A673 (cell line): ENCODE measurements at regions not wholly inside any gene's neighbourhood (a gene's known extent, or its start where the extent isn't known, plus 50 kb on each side); places are given as distances from the start of the nearest gene placed in this dataset.

ENCODE experiments used
- BruUV-seq: library from RNA; stranded (reverse); fragments of 400-500 nt; replicated peaks from 2 replicates; lab custom pipeline; 2021; lab: Mats Ljungman, UMichigan
- CTCF ChIA-PET: fragments of 300-600 bp; sonication (Branson Sonifier 250); formaldehyde crosslinking; loops from one replicate; lab custom pipeline; 2022; ENCODE audit warnings: antibody characterized with exemption; lab: Charles Lee
- POLR2A ChIA-PET: fragments of 300-600 bp; sonication (Branson Sonifier 250); formaldehyde crosslinking; loops from one replicate; lab custom pipeline; 2022; ENCODE audit warnings: antibody characterized with exemption; ENCODE audit not compliant: low non-redundant PET; lab: Charles Lee
- DNase-seq: peaks from one replicate; pipeline ENCODE4 v3.0.0-alpha.2; 2015; ENCODE audit warnings: low spot score
- H3K27ac ChIP-seq: fragments of 200-600 bp; sonication (generic); 2 replicates; pipeline ENCODE4 v1.5.1; 2016; ENCODE audit warnings: mixed run types, low read depth, mild to moderate bottlenecking, mixed read lengths, antibody characterized with exemption, low read length; ENCODE audit not compliant: poor library complexity, severe bottlenecking
- H3K27me3 ChIP-seq: fragments of 200-600 bp; sonication (generic); replicated peaks from 2 replicates; pipeline ENCODE4 v1.6.1; 2017; ENCODE audit warnings: mixed run types, low read depth, mild to moderate bottlenecking, mixed read lengths, antibody characterized with exemption, low read length; ENCODE audit not compliant: insufficient read depth, poor library complexity
- H3K36me3 ChIP-seq: fragments of 200-600 bp; sonication (generic); 2 replicates; pipeline ENCODE4 v1.6.1; 2016; ENCODE audit warnings: mixed run types, mild to moderate bottlenecking, mixed read lengths, antibody characterized with exemption, low read length; ENCODE audit not compliant: insufficient read depth, poor library complexity, severe bottlenecking
- H3K4me1 ChIP-seq: fragments of 200-600 bp; sonication (generic); 2 replicates; pipeline ENCODE4 v1.6.1; 2017; ENCODE audit warnings: mixed run types, mild to moderate bottlenecking, mixed read lengths, antibody characterized with exemption, low read length; ENCODE audit not compliant: insufficient read depth, poor library complexity, severe bottlenecking
- H3K4me3 ChIP-seq: fragments of 200-600 bp; sonication (generic); 2 replicates; pipeline ENCODE4 v1.5.1; 2016; ENCODE audit warnings: low read depth, mixed run types, mild to moderate bottlenecking, mixed read lengths, low read length; ENCODE audit not compliant: poor library complexity, severe bottlenecking
- H3K9me3 ChIP-seq: fragments of 200-600 bp; sonication (generic); 2 replicates; pipeline ENCODE4 v1.6.1; 2016; ENCODE audit warnings: mixed run types, low read depth, mild to moderate bottlenecking, mixed read lengths, antibody characterized with exemption, low read length; ENCODE audit not compliant: poor library complexity, severe bottlenecking
- CTCF ChIP-seq: fragments of 300-800, 200-600 bp; sonication (generic); conservative IDR thresholded peaks from 2 replicates; pipeline ENCODE4 v1.5.1; 2017; ENCODE audit warnings: low read depth, mild to moderate bottlenecking, antibody characterized with exemption, low read length, moderate library complexity, mixed read lengths
- EZH2 ChIP-seq: fragments of 200-600 bp; sonication (generic); IDR thresholded peaks from 2 replicates; pipeline ENCODE4 v1.6.1; 2017; ENCODE audit warnings: borderline replicate concordance, low read depth, mild to moderate bottlenecking, mixed read lengths, antibody characterized with exemption, low read length; ENCODE audit not compliant: poor library complexity, severe bottlenecking
- intact Hi-C: fragments of 100-400 bp; cut with micrococcal nuclease; formaldehyde crosslinking; loops from one replicate; pipeline ENCODE4 v1.10.0; 2022; ENCODE audit not compliant: unreplicated experiment

- Histone ChIP-seq H3K36me3 (no peaks in the 10 kb centered on the region), H3K4me1 (no peaks in the 10 kb centered on the region), H3K27ac (no peak overlapping the region), H3K4me3 (no peak overlapping the region), H3K9me3 (no peaks in the 10 kb centered on the region), H3K27me3 (no peaks in the 10 kb centered on the region)
- no peak for DNase-seq
- intact Hi-C loops = loop anchor here (10.0 kb wide), 1 partner anchor 472 kb away; the partner anchor contains the start of gene FOXF2
- TF ChIP-seq CTCF = no peak
- no TSS peak for BruUV-seq
- CTCF ChIA-PET = interaction anchor here (0.7 kb wide), 1 partner anchor 154 kb away, joined by 3 read pairs; no protein-coding TSS in a partner anchor
- POLR2A ChIA-PET = no interaction called here
These were observed 220.2 kb upstream of the EXOC2 start for GRCh38 chr6:912871-913835.

- Histone ChIP-seq H3K4me1 (no peaks in the 10 kb centered on the region), H3K4me3 (no peak overlapping the region), H3K36me3 (no peaks in the 10 kb centered on the region), H3K27me3 (no peaks in the 10 kb centered on the region), H3K27ac (no peak overlapping the region), H3K9me3 (no peaks in the 10 kb centered on the region)
- intact Hi-C loops = no loop called here
- BruUV-seq = no TSS peak
- CTCF ChIA-PET = no interaction called here
- no peak for DNase-seq
- POLR2A ChIA-PET = no interaction called here
- TF ChIP-seq CTCF (no peak), EZH2 (no peak)
These were observed 215.0 kb upstream of the EXOC2 start for GRCh38 chr6:907928-908327.

GRCh38 chr6:906920-907319, 214.0 kb upstream of the EXOC2 start:
- POLR2A ChIA-PET = no interaction called here
- Histone ChIP-seq H3K36me3 (no peaks in the 10 kb centered on the region), H3K4me1 (no peaks in the 10 kb centered on the region), H3K27ac (no peak overlapping the region), H3K9me3 (no peaks in the 10 kb centered on the region), H3K27me3 (peaks cover 2% of the 10 kb centered on the region), H3K4me3 (no peak overlapping the region)
- CTCF ChIA-PET = no interaction called here
- TF ChIP-seq EZH2 (no peak), CTCF (no peak)
- intact Hi-C loops = no loop called here
- DNase-seq = no peak
- no TSS peak for BruUV-seq
